ENCODE measurements at regions not wholly inside any gene's neighbourhood (a gene's known extent, or its start where the extent isn't known, plus 50 kb on each side); places are given as distances from the start of the nearest gene placed in this dataset.

DNA sequence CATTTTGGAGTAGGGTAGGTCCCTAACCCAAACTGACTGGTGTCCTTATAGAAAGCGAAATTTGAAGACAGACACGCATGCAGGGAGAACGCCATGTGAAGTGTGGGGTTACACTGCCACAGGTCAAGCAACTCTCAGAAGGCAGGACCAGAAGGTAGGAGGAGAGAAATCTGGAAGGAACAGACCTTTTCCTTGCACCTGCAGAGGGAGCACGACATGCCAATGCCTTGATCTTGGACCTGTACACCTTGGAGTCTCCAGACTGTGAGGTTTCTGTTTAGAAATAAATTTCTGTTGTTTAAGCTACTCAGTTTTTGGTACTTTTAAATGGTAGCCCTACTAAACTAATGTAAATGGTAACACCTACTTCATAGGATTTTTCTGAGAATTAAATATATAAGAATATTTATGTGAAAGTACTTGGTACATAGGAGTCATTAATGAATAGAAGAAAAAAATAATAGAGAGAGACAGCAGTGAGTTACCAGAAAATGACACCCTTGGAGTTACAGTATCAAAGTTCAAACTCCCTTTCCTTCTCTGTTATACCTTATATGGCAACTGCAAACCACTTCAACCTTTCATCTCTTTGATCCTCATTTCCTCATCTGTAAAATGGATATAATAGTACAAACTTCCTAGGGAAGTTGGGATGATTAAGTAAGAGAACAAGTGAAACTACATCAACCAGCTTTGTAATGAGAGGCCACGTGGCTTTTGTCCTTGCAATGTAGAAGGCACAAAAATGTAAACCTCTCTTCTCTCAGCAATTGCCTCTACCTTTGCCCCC lies 184.9 kb upstream of the PARD3B start:
- Histone ChIP-seq H3K4me1 (ENCODE audit: insufficient read depth, low read length, poor library complexity, severe bottlenecking) (no peaks in the 10 kb centered on the region), H3K9me3 (ENCODE audit: low read length) (no peaks in the 10 kb centered on the region), H3K4me2 (ENCODE audit: low read length) (no peak overlapping the region), H4K20me1 (ENCODE audit: insufficient read depth, low read length) (no peaks in the 10 kb centered on the region), H3K4me3 (ENCODE audit: low read depth, low read length, poor library complexity, severe bottlenecking) (no peak overlapping the region), H2AFZ (ENCODE audit: low read length) (no peak overlapping the region), H3K79me2 (ENCODE audit: insufficient read depth, low read depth, low read length) (no peaks in the 10 kb centered on the region), H3K36me3 (ENCODE audit: insufficient read depth, low read length) (no peaks in the 10 kb centered on the region), H3K9me2 (ENCODE audit: insufficient read depth, low read length) (no peaks in the 10 kb centered on the region), H3K27ac (ENCODE audit: low read depth, low read length, poor library complexity, severe bottlenecking) (no peak overlapping the region)
- intact Hi-C loops (cut with micrococcal nuclease; ENCODE audit: unreplicated experiment), result no loop called here
- ChIA-PET POLR2A (interaction anchor here (0.6 to 1.0 kb wide), 2 partner anchors 56 to 1611 kb away, joined by 3 to 5 read pairs; no protein-coding TSS in a partner anchor), CTCF (ENCODE audit: unreplicated experiment) (no interaction called here)
- TF ChIP-seq EZH2phosphoT487 (IDR thresholded peaks at IDR 0.05; ENCODE audit: borderline replicate concordance, low read depth, low read length) (no peak), CTCF (conservative IDR thresholded peaks at IDR 0.05; ENCODE audit: low read length) (no peak)
- no peak for DNase-seq (ENCODE audit: low spot score)
- BruUV-seq (replicated peaks), result no TSS peak

DNA sequence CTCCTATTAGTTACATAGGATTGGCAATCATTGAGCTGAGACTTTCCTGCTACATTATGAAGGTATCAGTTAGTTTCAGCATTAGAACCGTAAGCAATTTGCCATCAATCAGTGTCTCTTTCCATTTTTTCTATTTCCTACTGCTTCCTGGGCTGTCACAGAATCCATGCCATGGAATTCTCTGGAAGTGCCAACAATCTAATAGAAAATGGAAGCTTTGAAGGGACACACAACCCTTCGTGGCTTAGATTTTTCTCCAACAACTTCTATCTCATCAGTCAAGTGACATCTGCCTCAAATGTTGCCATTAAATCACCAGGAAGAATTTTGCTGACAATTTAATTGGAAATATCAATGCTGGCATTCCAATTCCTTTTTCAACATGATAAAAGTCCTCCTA lies 183.5 kb upstream of the PARD3B start:
- no TSS peak for BruUV-seq (replicated peaks)
- POLR2A ChIA-PET, result interaction anchor here (0.8 kb wide), 1 partner anchor 25 kb away, joined by 3 read pairs; no protein-coding TSS in a partner anchor
- Histone ChIP-seq H4K20me1 (ENCODE audit: insufficient read depth, low read length) (no peaks in the 10 kb centered on the region), H3K9me3 (ENCODE audit: low read length) (no peaks in the 10 kb centered on the region), H3K27ac (ENCODE audit: low read depth, low read length, poor library complexity, severe bottlenecking) (no peak overlapping the region), H3K9me2 (ENCODE audit: insufficient read depth, low read length) (no peaks in the 10 kb centered on the region), H2AFZ (ENCODE audit: low read length) (no peak overlapping the region), H3K79me2 (ENCODE audit: insufficient read depth, low read depth, low read length) (no peaks in the 10 kb centered on the region), H3K4me1 (ENCODE audit: insufficient read depth, low read length, poor library complexity, severe bottlenecking) (no peaks in the 10 kb centered on the region), H3K4me2 (ENCODE audit: low read length) (no peak overlapping the region), H3K4me3 (ENCODE audit: low read depth, low read length, poor library complexity, severe bottlenecking) (no peak overlapping the region), H3K36me3 (ENCODE audit: insufficient read depth, low read length) (no peaks in the 10 kb centered on the region)
- TF ChIP-seq EZH2phosphoT487 (IDR thresholded peaks at IDR 0.05; ENCODE audit: borderline replicate concordance, low read depth, low read length) (no peak), CTCF (conservative IDR thresholded peaks at IDR 0.05; ENCODE audit: low read length) (no peak)
- no peak for DNase-seq (ENCODE audit: low spot score)
- CTCF ChIA-PET (ENCODE audit: unreplicated experiment), result no interaction called here
- intact Hi-C loops (cut with micrococcal nuclease; ENCODE audit: unreplicated experiment), result no loop called here

GRCh38 chr2:204362581-204362980 lies 182.7 kb upstream of the PARD3B start:
- Histone ChIP-seq H3K9me2 (ENCODE audit: insufficient read depth, low read length) (no peaks in the 10 kb centered on the region), H3K4me3 (ENCODE audit: low read depth, low read length, poor library complexity, severe bottlenecking) (no peak overlapping the region), H3K27ac (ENCODE audit: low read depth, low read length, poor library complexity, severe bottlenecking) (no peak overlapping the region), H3K79me2 (ENCODE audit: insufficient read depth, low read depth, low read length) (no peaks in the 10 kb centered on the region), H3K4me1 (ENCODE audit: insufficient read depth, low read length, poor library complexity, severe bottlenecking) (no peaks in the 10 kb centered on the region), H2AFZ (ENCODE audit: low read length) (no peak overlapping the region), H4K20me1 (ENCODE audit: insufficient read depth, low read length) (no peaks in the 10 kb centered on the region), H3K4me2 (ENCODE audit: low read length) (no peak overlapping the region), H3K36me3 (ENCODE audit: insufficient read depth, low read length) (no peaks in the 10 kb centered on the region), H3K9me3 (ENCODE audit: low read length) (no peaks in the 10 kb centered on the region)
- intact Hi-C loops (cut with micrococcal nuclease; ENCODE audit: unreplicated experiment), result no loop called here
- DNase-seq (ENCODE audit: low spot score), result no peak
- no TSS peak for BruUV-seq (replicated peaks)
- ChIA-PET CTCF (ENCODE audit: unreplicated experiment) (interaction anchor here (0.6 kb wide), 1 partner anchor 100 kb away, joined by 3 read pairs; no protein-coding TSS in a partner anchor), POLR2A (interaction anchor here (0.6 kb wide), 1 partner anchor 1302 kb away, joined by 3 read pairs; no protein-coding TSS in a partner anchor)
- TF ChIP-seq CTCF (conservative IDR thresholded peaks at IDR 0.05; ENCODE audit: low read length) (no peak), EZH2phosphoT487 (IDR thresholded peaks at IDR 0.05; ENCODE audit: borderline replicate concordance, low read depth, low read length) (no peak)
